ENCODE measurements at regions not wholly inside any gene's neighbourhood (a gene's known extent, or its start where the extent isn't known, plus 50 kb on each side); places are given as distances from the start of the nearest gene placed in this dataset.

DNA sequence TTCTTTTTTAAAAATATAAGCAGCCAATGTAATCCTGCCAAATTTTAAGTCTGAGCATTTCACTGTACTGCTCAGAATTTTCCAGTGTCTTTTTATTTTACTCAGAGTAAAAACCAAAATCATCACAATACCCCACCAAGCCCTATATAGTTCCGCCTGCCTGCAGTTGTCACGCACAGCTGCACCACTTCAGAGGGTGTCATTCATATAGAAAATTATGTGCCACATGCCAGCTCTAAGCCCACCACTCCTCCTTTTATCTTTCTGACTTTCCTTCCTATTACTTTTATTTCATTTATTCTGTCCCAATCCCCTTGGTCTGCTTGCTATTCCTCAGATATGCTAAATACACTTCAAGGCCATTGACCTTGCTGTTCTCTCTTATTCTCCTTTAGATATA lies 233.1 kb upstream of the DPPA4 start:
- H2AK5ac ChIP-seq (ENCODE audit: insufficient read length, low read length), result no peak overlapping the region
- H2BK12ac ChIP-seq (ENCODE audit: insufficient read length, low read depth, low read length), result no peak overlapping the region
- H3K4me1 ChIP-seq (ENCODE audit: insufficient read depth, low read length), result no peaks in the 10 kb centered on the region
- H3K9me3 ChIP-seq (ENCODE audit: control insufficient read depth, low read depth, low read length), result no peaks in the 10 kb centered on the region
- no peak overlapping the region for H3K27ac ChIP-seq (ENCODE audit: insufficient read length, low read depth, low read length)
- H2BK5ac ChIP-seq (ENCODE audit: insufficient read length, low read length), result no peak overlapping the region
- H3K23ac ChIP-seq (ENCODE audit: insufficient read length, low read depth, low read length), result no peak overlapping the region
- H4K91ac ChIP-seq (ENCODE audit: insufficient read length, low read depth, low read length), result no peak overlapping the region
- no peak overlapping the region for H3K18ac ChIP-seq (ENCODE audit: insufficient read length, low read depth, low read length)
- Mint-ChIP-seq H3K27me3 (ENCODE audit: low read depth) (no peaks in the 10 kb centered on the region), H3K9me3 (no peaks in the 10 kb centered on the region), H3K36me3 (ENCODE audit: insufficient read depth in 1 of 3, low read depth in 3 of 3) (no peaks in the 10 kb centered on the region), H3K4me3 (no peak overlapping the region), H3K4me1 (no peaks in the 10 kb centered on the region), H3K27ac (no peak overlapping the region)
- H4K20me1 ChIP-seq (ENCODE audit: control insufficient read depth, insufficient read depth, insufficient read length), result no peaks in the 10 kb centered on the region
- H3K4me2 ChIP-seq (ENCODE audit: insufficient read depth, insufficient read length, low read length), result no peak overlapping the region
- no peaks in the 10 kb centered on the region for H3K27me3 ChIP-seq (ENCODE audit: insufficient read depth, low read length)
- no peak overlapping the region for H3K4ac ChIP-seq (ENCODE audit: low read depth, low read length)
- no peak overlapping the region for H2BK20ac ChIP-seq (ENCODE audit: low read depth, low read length, poor library complexity, severe bottlenecking)
- no CpG with 5 or more reads among the region's 2 CpGs for WGBS (ENCODE audit: extremely low coverage, insufficient read length, low lambda C conversion rate)
- H3K56ac ChIP-seq (ENCODE audit: insufficient read length, low read depth, low read length), result no peak overlapping the region
- no peaks in the 10 kb centered on the region for H3K79me1 ChIP-seq (ENCODE audit: insufficient read depth, low read depth, low read length, poor library complexity, severe bottlenecking)
- no peak overlapping the region for H3K9ac ChIP-seq (ENCODE audit: extremely low read depth, insufficient read length, low read length)
- H3T11ph ChIP-seq (ENCODE audit: low read length), result no peak overlapping the region
- no peak overlapping the region for H4K5ac ChIP-seq (ENCODE audit: insufficient read length, low read depth, low read length)
- H4K8ac ChIP-seq (replicated peaks; ENCODE audit: insufficient read length, low read depth, low read length), result no peak overlapping the region
- H2BK120ac ChIP-seq (ENCODE audit: low read depth, low read length, poor library complexity, severe bottlenecking), result no peak overlapping the region
- H3K23me2 ChIP-seq (ENCODE audit: insufficient read length, low read depth, low read length, poor library complexity, severe bottlenecking), result no peaks in the 10 kb centered on the region
- H2AFZ ChIP-seq (ENCODE audit: low read length), result no peak overlapping the region
- H3K79me2 ChIP-seq (ENCODE audit: insufficient read depth, low read length), result no peaks in the 10 kb centered on the region
- TF ChIP-seq, protein P1, sequence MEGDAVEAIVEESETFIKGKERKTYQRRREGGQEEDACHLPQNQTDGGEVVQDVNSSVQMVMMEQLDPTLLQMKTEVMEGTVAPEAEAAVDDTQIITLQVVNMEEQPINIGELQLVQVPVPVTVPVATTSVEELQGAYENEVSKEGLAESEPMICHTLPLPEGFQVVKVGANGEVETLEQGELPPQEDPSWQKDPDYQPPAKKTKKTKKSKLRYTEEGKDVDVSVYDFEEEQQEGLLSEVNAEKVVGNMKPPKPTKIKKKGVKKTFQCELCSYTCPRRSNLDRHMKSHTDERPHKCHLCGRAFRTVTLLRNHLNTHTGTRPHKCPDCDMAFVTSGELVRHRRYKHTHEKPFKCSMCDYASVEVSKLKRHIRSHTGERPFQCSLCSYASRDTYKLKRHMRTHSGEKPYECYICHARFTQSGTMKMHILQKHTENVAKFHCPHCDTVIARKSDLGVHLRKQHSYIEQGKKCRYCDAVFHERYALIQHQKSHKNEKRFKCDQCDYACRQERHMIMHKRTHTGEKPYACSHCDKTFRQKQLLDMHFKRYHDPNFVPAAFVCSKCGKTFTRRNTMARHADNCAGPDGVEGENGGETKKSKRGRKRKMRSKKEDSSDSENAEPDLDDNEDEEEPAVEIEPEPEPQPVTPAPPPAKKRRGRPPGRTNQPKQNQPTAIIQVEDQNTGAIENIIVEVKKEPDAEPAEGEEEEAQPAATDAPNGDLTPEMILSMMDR (conservative IDR thresholded peaks at IDR 0.05), result no peak
- H3K14ac ChIP-seq (ENCODE audit: insufficient read depth, low read length), result no peak overlapping the region
- DNase-seq, result no peak
- H2BK15ac ChIP-seq (ENCODE audit: low read depth, low read length), result no peak overlapping the region

All from H9 (cell line).